ENCODE measurements at regions not wholly inside any gene's neighbourhood (a gene's known extent, or its start where the extent isn't known, plus 50 kb on each side); places are given as distances from the start of the nearest gene placed in this dataset.

GRCh38 chr12:68422159-68422558, 90.0 kb upstream of the MDM1 start:
- TF ChIP-seq CTCF (IDR thresholded peaks at IDR 0.05; ENCODE audit: low read length) (no peak), EZH2phosphoT487 (IDR thresholded peaks at IDR 0.05; ENCODE audit: low read length) (no peak), EZH2 (optimal IDR thresholded peaks at IDR 0.05; ENCODE audit: low read depth, low read length) (no peak)

Measured in MM.1S (cell line).